Sigmoid colon (tissue), 3 donors: ENCODE measurements at regions not wholly inside any gene's neighbourhood (a gene's known extent, or its start where the extent isn't known, plus 50 kb on each side); places are given as distances from the start of the nearest gene placed in this dataset.

Experiments
- CTCF ChIP-seq, 4 experiments: fragments of 450-650 bp in 3 of 4; fragments of 200-600 bp in 1 of 4; IDR thresholded peaks; one replicate each; pipeline ENCODE4 v1.5.1; 2016 to 2019; ENCODE audit warnings: antibody characterized with exemption in 4 of 4, mild to moderate bottlenecking in 3 of 4, moderate library complexity in 2 of 4
- POLR2A ChIP-seq, 2 donors: fragments of 450-650 bp; IDR thresholded peaks; one replicate each; pipeline ENCODE4 v1.6.1; 2016; ENCODE audit warnings: antibody characterized with exemption in 2 of 2, mild to moderate bottlenecking in 2 of 2, moderate library complexity in 2 of 2

GRCh38 chrX:117808426-117808825, 308.2 kb downstream of the KLHL13 start:
- no peak for TF ChIP-seq POLR2A (IDR thresholded peaks at IDR 0.05)
- no peak for TF ChIP-seq CTCF (IDR thresholded peaks at IDR 0.05)
